H1 (cell line): ENCODE measurements at regions not wholly inside any gene's neighbourhood (a gene's known extent, or its start where the extent isn't known, plus 50 kb on each side); places are given as distances from the start of the nearest gene placed in this dataset.

Experiments used
- CTCF ChIA-PET: fragments of 300-600 bp; sonication (Branson Sonifier 250); formaldehyde crosslinking; loops from one replicate; lab custom pipeline; 2021; ENCODE audit not compliant: partially characterized antibody; lab: Charles Lee
- POLR2A ChIA-PET: fragments of 300-600 bp; sonication (Branson Sonifier 250); formaldehyde crosslinking; loops from one replicate; lab custom pipeline; 2021; ENCODE audit warnings: inconsistent platforms; ENCODE audit not compliant: partially characterized antibody; lab: Charles Lee
- DNase-seq, 2 experiments: peaks; one replicate each; pipeline versions ENCODE4 v3.0.0 to v3.0.0-alpha.2; 2010 to 2022; ENCODE audit warnings: low spot score in 2 of 2, low read depth in 1 of 2, mixed read lengths in 1 of 2
- FAIRE-seq: peaks from 2 replicates; lab custom pipeline; 2011; peaks lifted over from hg19 to GRCh38; lab: Jason Lieb, UNC
- H2AFZ ChIP-seq: 2 replicates; pipeline ENCODE4 v1.8.1; 2012; ENCODE audit warnings: low read length, inconsistent platforms
- H2AK5ac ChIP-seq: 2 replicates; pipeline ENCODE4 v1.6.1; 2013; ENCODE audit warnings: low read depth, low read length
- H2BK120ac ChIP-seq: replicated peaks from 2 replicates; pipeline ENCODE3; 2013; ENCODE audit warnings: low read depth, low read length, inconsistent platforms
- H2BK12ac ChIP-seq: 2 replicates; pipeline ENCODE4 v1.6.1; 2013; ENCODE audit warnings: low read depth, low read length
- H2BK15ac ChIP-seq: 2 replicates; pipeline ENCODE4 v1.6.1; 2013; ENCODE audit warnings: low read length
- H2BK20ac ChIP-seq: 2 replicates; pipeline ENCODE4 v1.6.1; 2013; ENCODE audit warnings: low read length
- H2BK5ac ChIP-seq: 2 replicates; pipeline ENCODE4 v1.6.1; 2013; ENCODE audit warnings: low read depth, low read length
- H3K14ac ChIP-seq: 2 replicates; pipeline ENCODE4 v1.6.1; 2013; ENCODE audit warnings: inconsistent platforms; ENCODE audit not compliant: insufficient read length
- H3K18ac ChIP-seq: 2 replicates; pipeline ENCODE4 v1.6.1; 2013; ENCODE audit warnings: low read length; ENCODE audit errors: extremely low read depth
- H3K23ac ChIP-seq: 2 replicates; pipeline ENCODE4 v1.6.1; 2013; ENCODE audit warnings: inconsistent platforms; ENCODE audit not compliant: insufficient read length
- H3K23me2 ChIP-seq: 2 replicates; pipeline ENCODE4 v1.6.1; 2013; ENCODE audit warnings: low read depth, low read length
- H3K27ac ChIP-seq: 2 replicates; pipeline ENCODE4 v1.6.1; 2011; ENCODE audit warnings: low read depth, low read length, inconsistent platforms
- H3K27me3 ChIP-seq, 4 experiments: replicated peaks in 1 of 4; 1 replicate in 1 of 4; 2 replicates in 3 of 4; pipeline versions ENCODE4 v1.6.1 to v1.8.1; 2011 to 2013; ENCODE audit warnings: low read length in 3 of 4, mild to moderate bottlenecking in 3 of 4, inconsistent platforms in 2 of 4, mixed read lengths in 2 of 4, moderate library complexity in 1 of 4; ENCODE audit not compliant: control insufficient read depth in 3 of 4, insufficient read depth in 3 of 4; ENCODE audit errors: extremely low read depth in 1 of 4
- H3K36me3 ChIP-seq, 4 experiments: 2 replicates each; pipeline versions ENCODE4 v1.6.1 to v1.8.1; 2011 to 2013; ENCODE audit warnings: mild to moderate bottlenecking in 4 of 4, low read length in 3 of 4, moderate library complexity in 2 of 4, control low read depth in 1 of 4, inconsistent platforms in 1 of 4; ENCODE audit not compliant: insufficient read depth in 4 of 4, control insufficient read depth in 2 of 4
- H3K4ac ChIP-seq: replicated peaks from 2 replicates; pipeline ENCODE3; 2013; ENCODE audit warnings: low read length, low read depth, mixed read lengths, inconsistent platforms; ENCODE audit not compliant: insufficient read length
- H3K4me1 ChIP-seq, 4 experiments: replicated peaks in 1 of 4; 1 replicate in 1 of 4; 2 replicates in 3 of 4; pipeline versions ENCODE4 v1.6.1 to v1.8.1; 2011 to 2013; ENCODE audit warnings: low read length in 3 of 4, inconsistent platforms in 2 of 4, mixed read lengths in 1 of 4; ENCODE audit not compliant: insufficient read depth in 4 of 4, control insufficient read depth in 3 of 4
- H3K4me2 ChIP-seq, 2 experiments: 2 replicates each; pipeline versions ENCODE4 v1.6.1 to v1.8.1; 2011 to 2013; ENCODE audit warnings: low read depth in 2 of 2, low read length in 2 of 2, control low read depth in 1 of 2, inconsistent platforms in 1 of 2, mild to moderate bottlenecking in 1 of 2; ENCODE audit not compliant: insufficient read depth in 1 of 2
- H3K4me3 ChIP-seq, 4 experiments: fragments of 200-600, 300-600 bp in 1 of 4; sonication (generic), shearing (Covaris generic), sonication (Bioruptor Twin) in 1 of 4; 2 replicates each; pipeline versions ENCODE4 v1.5.1 to v1.8.1; 2011 to 2016; ENCODE audit warnings: low read length in 4 of 4, low read depth in 3 of 4, control low read depth in 2 of 4, inconsistent platforms in 2 of 4, mild to moderate bottlenecking in 2 of 4, mixed read lengths in 1 of 4, moderate library complexity in 1 of 4; ENCODE audit not compliant: insufficient read depth in 2 of 4; ENCODE audit errors: extremely low read depth in 1 of 4
- H3K56ac ChIP-seq: replicated peaks from 2 replicates; pipeline ENCODE3; 2013; ENCODE audit warnings: low read depth, mild to moderate bottlenecking, mixed read lengths, low read length, inconsistent platforms; ENCODE audit not compliant: insufficient read length
- H3K79me1 ChIP-seq: 2 replicates; pipeline ENCODE4 v1.6.1; 2013; ENCODE audit warnings: low read depth, low read length, control low read depth
- H3K79me2 ChIP-seq, 2 experiments: 2 replicates each; pipeline versions ENCODE4 v1.6.1 to v1.8.1; 2012 to 2013; ENCODE audit warnings: low read length in 2 of 2, mild to moderate bottlenecking in 2 of 2, inconsistent platforms in 1 of 2; ENCODE audit not compliant: insufficient read depth in 2 of 2, control insufficient read depth in 1 of 2
- H3K9ac ChIP-seq, 4 experiments: replicated peaks in 1 of 4; 1 replicate in 1 of 4; 2 replicates in 3 of 4; pipeline versions ENCODE4 v1.6.1 to v1.8.1; 2011 to 2013; ENCODE audit warnings: low read depth in 3 of 4, low read length in 3 of 4, control low read depth in 2 of 4, mild to moderate bottlenecking in 2 of 4, moderate library complexity in 2 of 4, inconsistent platforms in 1 of 4; ENCODE audit errors: extremely low read depth in 1 of 4
- H3K9me3 ChIP-seq, 2 experiments: 2 replicates each; pipeline versions ENCODE4 v1.6.1 to v1.8.1; 2012 to 2013; ENCODE audit warnings: mild to moderate bottlenecking in 2 of 2, moderate library complexity in 2 of 2, control low read depth in 1 of 2, inconsistent platforms in 1 of 2, low read depth in 1 of 2, low read length in 1 of 2, mixed read lengths in 1 of 2; ENCODE audit not compliant: insufficient read depth in 2 of 2
- H4K20me1 ChIP-seq, 2 experiments: replicated peaks in 1 of 2; 2 replicates each; pipeline versions ENCODE3 to v1.8.1; 2011 to 2013; ENCODE audit warnings: inconsistent platforms in 2 of 2, low read length in 2 of 2, mild to moderate bottlenecking in 1 of 2; ENCODE audit not compliant: insufficient read depth in 2 of 2, control insufficient read depth in 1 of 2
- H4K5ac ChIP-seq: 2 replicates; pipeline ENCODE4 v1.6.1; 2013; ENCODE audit warnings: low read length, low read depth, mixed read lengths, inconsistent platforms; ENCODE audit not compliant: insufficient read length
- H4K8ac ChIP-seq: 2 replicates; pipeline ENCODE4 v1.8.0; 2013; ENCODE audit warnings: mild to moderate bottlenecking, moderate library complexity, low read length, inconsistent platforms; ENCODE audit not compliant: insufficient read depth; ENCODE audit errors: extremely low read depth
- H4K91ac ChIP-seq: replicated peaks from 2 replicates; pipeline ENCODE3; 2013; ENCODE audit warnings: low read length, mixed read lengths, inconsistent platforms; ENCODE audit not compliant: insufficient read length
- BRCA1 ChIP-seq: IDR thresholded peaks from 2 replicates; pipeline ENCODE4 v1.6.1; 2012; ENCODE audit warnings: low read depth, low read length, improper control_type of control experiment
- WGBS, 2 experiments: shearing (Covaris generic) in 1 of 2; methylation state at CpG; one replicate each; pipeline versions ENCODE4 v1.1.6 to v1.1.7; 2013 to 2015; ENCODE audit warnings: low lambda C conversion rate in 2 of 2, mixed read lengths in 2 of 2, inconsistent platforms in 1 of 2, low coverage in 1 of 2, missing lambda C conversion rate in 1 of 2; ENCODE audit not compliant: insufficient replicate concordance in 2 of 2, insufficient coverage in 1 of 2, insufficient read length in 1 of 2; ENCODE audit errors: extremely low coverage in 1 of 2, missing lambda C conversion rate in 1 of 2; 5-methylcytosine and 5-hydroxymethylcytosine counted together

GRCh38 chr13:31890946-31891345, 140.6 kb upstream of the FRY start:
- H3K27ac ChIP-seq, result no peak overlapping the region
- H3K14ac ChIP-seq, result no peak overlapping the region
- no peak overlapping the region for H3K23ac ChIP-seq
- no peak overlapping the region for H4K8ac ChIP-seq
- no peak overlapping the region for H3K4me3 ChIP-seq
- H3K9ac ChIP-seq, result no peak overlapping the region
- no peak overlapping the region for H3K56ac ChIP-seq
- no peak for TF ChIP-seq BRCA1
- TF ChIP-seq, all 59 proteins: peak for 0
- Histone ChIP-seq H3K9me3 (no peaks in the 10 kb centered on the region), H2BK15ac (no peak overlapping the region), H4K5ac (no peak overlapping the region), H2AK5ac (no peak overlapping the region), H3K23me2 (no peaks in the 10 kb centered on the region), H3K27me3 (no peaks in the 10 kb centered on the region), H4K91ac (no peak overlapping the region), H4K20me1 (no peaks in the 10 kb centered on the region), H3K18ac (no peak overlapping the region), H3K4ac (no peak overlapping the region), H2BK120ac (no peak overlapping the region), H2BK12ac (no peak overlapping the region), H3K4me1 (peaks cover 0 to 2% (median 0%) of the 10 kb centered on the region in 4 experiments; a peak in 1 of 7 replicates), H3K79me1 (no peaks in the 10 kb centered on the region), H3K36me3 (no peaks in the 10 kb centered on the region), H2BK20ac (no peak overlapping the region), H2AFZ (no peak overlapping the region), H2BK5ac (no peak overlapping the region), H3K4me2 (no peak overlapping the region), H3K79me2 (no peaks in the 10 kb centered on the region)
- POLR2A ChIA-PET, result no interaction called here
- DNase-seq, result no peak
- 94% methylated on average over 5 of the region's 5 CpGs; no CpG with 5 or more reads in 1 of the 2 experiments for WGBS, 2 experiments
- FAIRE-seq, result no peak
- CTCF ChIA-PET, result no interaction called here
